Inflammatory macrophage (primary cell): ENCODE measurements at regions not wholly inside any gene's neighbourhood (a gene's known extent, or its start where the extent isn't known, plus 50 kb on each side); places are given as distances from the start of the nearest gene placed in this dataset.

Experiments used
- DNase-seq, 2 donors: peaks; one replicate each; pipeline ENCODE4 v3.0.0-alpha.2; 2020 to 2022

- no peak for DNase-seq
Observed at GRCh38 chr14:48826058-48826457, 760.1 kb downstream of the RPS29 start.

- DNase-seq: no peak
Observed at GRCh38 chr14:48814562-48814961, 771.6 kb downstream of the RPS29 start.

GRCh38 chr14:48805315-48805714 lies 780.9 kb downstream of the RPS29 start:
- no peak for DNase-seq

GRCh38 chr14:48792376-48793024 lies 793.7 kb downstream of the RPS29 start:
- no peak for DNase-seq

- DNase-seq: no peak
Observed at GRCh38 chr14:48788771-48789170, 797.4 kb downstream of the RPS29 start.

GRCh38 chr14:48786498-48786897 lies 799.7 kb downstream of the RPS29 start:
- no peak for DNase-seq

- no peak for DNase-seq
Observed at GRCh38 chr14:48771717-48772116, 814.5 kb downstream of the RPS29 start.

- DNase-seq: no peak
Observed at GRCh38 chr14:48751293-48751692, 834.9 kb downstream of the RPS29 start.

GRCh38 chr14:48748151-48748675 lies 838.0 kb downstream of the RPS29 start:
- DNase-seq: no peak

- no peak for DNase-seq
Observed at GRCh38 chr14:48747561-48748089, 838.6 kb downstream of the RPS29 start.

GRCh38 chr14:48744202-48744601 lies 842.0 kb downstream of the RPS29 start:
- DNase-seq: no peak

GRCh38 chr14:48738186-48738925 lies 847.8 kb downstream of the RPS29 start:
- no peak for DNase-seq

- no peak for DNase-seq
Observed at GRCh38 chr14:48735607-48736006, 850.6 kb downstream of the RPS29 start.

- DNase-seq: no peak
Observed at GRCh38 chr14:48731260-48731659, 854.9 kb downstream of the RPS29 start.

- no peak for DNase-seq
Observed at GRCh38 chr14:48726080-48726642, 860.0 kb downstream of the RPS29 start.

- DNase-seq: no peak
Observed at GRCh38 chr14:48725051-48725734, 861.0 kb downstream of the RPS29 start.

GRCh38 chr14:48723841-48724495 lies 862.2 kb downstream of the RPS29 start:
- DNase-seq: no peak

GRCh38 chr14:48714366-48714765 lies 871.8 kb downstream of the RPS29 start:
- no peak for DNase-seq

GRCh38 chr14:48710133-48710532 lies 876.0 kb downstream of the RPS29 start:
- no peak for DNase-seq

GRCh38 chr14:48709277-48709785 lies 876.8 kb downstream of the RPS29 start:
- no peak for DNase-seq

GRCh38 chr14:48704639-48705038 lies 881.5 kb downstream of the RPS29 start:
- DNase-seq: no peak
